ENCODE measurements at regions not wholly inside any gene's neighbourhood (a gene's known extent, or its start where the extent isn't known, plus 50 kb on each side); places are given as distances from the start of the nearest gene placed in this dataset.
"Not testable (repeated sequence)": the region's sequence is repeated elsewhere in the genome, so short reads cannot be mapped to it uniquely, and the experiment has no call there.

DNA sequence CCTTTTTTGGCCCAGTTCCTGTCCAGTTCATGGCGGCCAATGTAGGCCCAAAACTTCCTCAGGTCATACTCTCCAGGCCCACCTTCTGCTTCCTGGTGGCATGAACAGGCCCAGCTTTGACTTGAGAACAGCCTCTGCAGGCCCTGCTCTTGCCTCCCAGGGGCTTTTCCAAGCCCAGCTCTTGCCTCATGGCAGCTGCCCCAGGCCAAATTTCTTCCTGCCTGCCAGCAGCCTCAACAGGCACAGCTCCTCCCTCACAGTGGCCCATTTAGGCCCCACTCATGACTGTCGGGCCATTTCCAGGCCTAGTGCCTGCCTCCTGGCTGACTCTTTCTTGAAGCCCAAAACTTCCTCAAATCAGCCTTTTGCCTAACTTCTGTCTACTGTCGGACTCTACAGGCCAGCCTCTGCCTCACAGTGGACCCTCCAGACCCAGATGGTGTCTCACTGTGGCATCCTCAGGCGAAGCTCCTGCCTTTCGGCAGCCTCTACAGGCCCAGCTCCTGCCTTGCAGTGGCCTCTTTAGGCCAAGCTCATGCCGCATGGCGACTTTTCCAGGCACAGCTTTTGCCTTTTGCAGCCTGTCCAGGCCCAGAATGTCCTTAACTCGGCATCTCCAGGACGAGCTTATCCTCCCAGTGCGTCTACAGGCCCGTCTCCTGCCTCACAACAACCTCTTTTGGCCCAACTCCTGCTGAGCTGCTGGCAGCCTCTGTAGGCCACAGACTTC lies 53.7 kb upstream of the METTL14 start:
- TF ChIP-seq POLR2A (IDR thresholded peaks at IDR 0.05; ENCODE audit: borderline replicate concordance, extremely low read depth, insufficient read depth, insufficient read length); SRF (IDR thresholded peaks at IDR 0.05; ENCODE audit: low read depth); EZH2phosphoT487 (IDR thresholded peaks at IDR 0.05; ENCODE audit: borderline replicate concordance); SP1 (IDR thresholded peaks at IDR 0.05; ENCODE audit: low read depth); ZFX (IDR thresholded peaks at IDR 0.05): not testable (repeated sequence)
- TF ChIP-seq, protein P1, sequence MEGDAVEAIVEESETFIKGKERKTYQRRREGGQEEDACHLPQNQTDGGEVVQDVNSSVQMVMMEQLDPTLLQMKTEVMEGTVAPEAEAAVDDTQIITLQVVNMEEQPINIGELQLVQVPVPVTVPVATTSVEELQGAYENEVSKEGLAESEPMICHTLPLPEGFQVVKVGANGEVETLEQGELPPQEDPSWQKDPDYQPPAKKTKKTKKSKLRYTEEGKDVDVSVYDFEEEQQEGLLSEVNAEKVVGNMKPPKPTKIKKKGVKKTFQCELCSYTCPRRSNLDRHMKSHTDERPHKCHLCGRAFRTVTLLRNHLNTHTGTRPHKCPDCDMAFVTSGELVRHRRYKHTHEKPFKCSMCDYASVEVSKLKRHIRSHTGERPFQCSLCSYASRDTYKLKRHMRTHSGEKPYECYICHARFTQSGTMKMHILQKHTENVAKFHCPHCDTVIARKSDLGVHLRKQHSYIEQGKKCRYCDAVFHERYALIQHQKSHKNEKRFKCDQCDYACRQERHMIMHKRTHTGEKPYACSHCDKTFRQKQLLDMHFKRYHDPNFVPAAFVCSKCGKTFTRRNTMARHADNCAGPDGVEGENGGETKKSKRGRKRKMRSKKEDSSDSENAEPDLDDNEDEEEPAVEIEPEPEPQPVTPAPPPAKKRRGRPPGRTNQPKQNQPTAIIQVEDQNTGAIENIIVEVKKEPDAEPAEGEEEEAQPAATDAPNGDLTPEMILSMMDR (IDR thresholded peaks at IDR 0.05 in 2 of 3, conservative IDR thresholded peaks at IDR 0.05 in 1 of 3; ENCODE audit: borderline replicate concordance in 1 of 3, insufficient read depth in 1 of 3, low read depth in 2 of 3, low read length in 2 of 3): not testable (repeated sequence)
- TF ChIP-seq, protein P2, sequence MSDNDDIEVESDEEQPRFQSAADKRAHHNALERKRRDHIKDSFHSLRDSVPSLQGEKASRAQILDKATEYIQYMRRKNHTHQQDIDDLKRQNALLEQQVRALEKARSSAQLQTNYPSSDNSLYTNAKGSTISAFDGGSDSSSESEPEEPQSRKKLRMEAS (IDR thresholded peaks at IDR 0.05): not testable (repeated sequence)
